Stomach (tissue), 8 donors: ENCODE measurements at regions not wholly inside any gene's neighbourhood (a gene's known extent, or its start where the extent isn't known, plus 50 kb on each side); places are given as distances from the start of the nearest gene placed in this dataset.

Source experiments
- DNase-seq, 2 donors: peaks; one replicate each; pipeline versions ENCODE4 v3.0.0 to v3.0.0-alpha.2; 2013 to 2019
- H3K27ac ChIP-seq, 5 donors: fragments of 200-600 bp in 4 of 5; sonication (generic) in 4 of 5; one replicate each; pipeline ENCODE4 v1.5.1; 2013 to 2019; ENCODE audit warnings: mild to moderate bottlenecking in 1 of 5, moderate library complexity in 1 of 5
- H3K27me3 ChIP-seq, 3 donors: fragments of 200-600 bp; sonication (generic); one replicate each; pipeline ENCODE4 v1.5.1; 2017 to 2019; ENCODE audit warnings: mixed run types in 1 of 3
- H3K36me3 ChIP-seq, 4 donors: fragments of 200-600 bp; sonication (generic); 1 replicate in 3 of 4; 2 replicates in 1 of 4; pipeline ENCODE4 v1.5.1; 2016 to 2019
- H3K4me1 ChIP-seq, 4 donors: fragments of 200-600 bp; sonication (generic); one replicate each; pipeline ENCODE4 v1.5.1; 2016 to 2019
- H3K4me3 ChIP-seq, 4 donors: fragments of 200-600 bp; sonication (generic) in 3 of 4; one replicate each; pipeline ENCODE4 v1.5.1; 2016 to 2019; ENCODE audit warnings: mild to moderate bottlenecking in 1 of 4
- H3K9me3 ChIP-seq, 4 donors: fragments of 200-600 bp; sonication (generic); one replicate each; pipeline ENCODE4 v1.5.1; 2016 to 2019
- CTCF ChIP-seq, 7 experiments: fragments of 450-650 bp in 4 of 7; fragments of 200-600 bp in 3 of 7; sonication (generic) in 3 of 7; IDR thresholded peaks; one replicate each; pipeline ENCODE4 v1.5.1; 2016 to 2019; ENCODE audit warnings: antibody characterized with exemption in 7 of 7, control low read depth in 2 of 7, mild to moderate bottlenecking in 1 of 7
- EP300 ChIP-seq: sonication (generic); formaldehyde crosslinking; IDR thresholded peaks from one replicate; pipeline ENCODE4 v1.6.1; 2017; ENCODE audit warnings: antibody characterized with exemption
- POLR2A ChIP-seq, 4 donors: fragments of 450-650 bp; IDR thresholded peaks; one replicate each; pipeline ENCODE4 v1.6.1; 2016; ENCODE audit warnings: antibody characterized with exemption in 4 of 4, control low read depth in 2 of 4, mild to moderate bottlenecking in 1 of 4, moderate library complexity in 1 of 4
- POLR2AphosphoS5 ChIP-seq, 3 donors: sonication (generic); formaldehyde crosslinking; IDR thresholded peaks; one replicate each; pipeline ENCODE4 v1.6.1; 2016; ENCODE audit warnings: antibody characterized with exemption in 3 of 3
- WGBS, 5 donors: extraction: QIAGEN DNeasy Blood & Tissue Kit in 3 of 5; methylation state at CpG; one replicate each; pipeline versions ENCODE4 v1.1.5 to v1.1.7; 2013 to 2018; 5-methylcytosine and 5-hydroxymethylcytosine counted together
- intact Hi-C: fragments of 100-400 bp; cut with DNase I; formaldehyde crosslinking; loops from one replicate; pipeline ENCODE4 v1.15.1; 2023; ENCODE audit warnings: low total_unique reads
- donor health status: healthy with polysubstance abuse.
- donor health status: Bipolar disorder and iron deficiency.
- donor health status: healthy.

- no peaks in the 10 kb centered on the region for H3K27me3 ChIP-seq
- H3K4me1 ChIP-seq = no peaks in the 10 kb centered on the region
- no peak for TF ChIP-seq POLR2A (IDR thresholded peaks at IDR 0.05)
- no peak for TF ChIP-seq CTCF (IDR thresholded peaks at IDR 0.05)
- TF ChIP-seq EP300 = no peak
- TF ChIP-seq POLR2AphosphoS5 (IDR thresholded peaks at IDR 0.05) = no peak
- no peak overlapping the region for H3K27ac ChIP-seq
- H3K36me3 ChIP-seq = no peaks in the 10 kb centered on the region
- H3K4me3 ChIP-seq = no peak overlapping the region
- H3K9me3 ChIP-seq = peaks cover 0 to 15% (median 6%) of the 10 kb centered on the region in 4 donors
- DNase-seq = no peak
- intact Hi-C loops = no loop called here
- WGBS, 5 donors = 75 to 89% (median 81%) methylated on average over 12 of the region's 12 CpGs
Observed at GRCh38 chrX:39779952-39780783, 317.6 kb downstream of the BCOR start.

- intact Hi-C loops = no loop called here
- Histone ChIP-seq H3K4me3 (no peak overlapping the region), H3K36me3 (no peaks in the 10 kb centered on the region), H3K9me3 (peaks cover 0 to 15% (median 6%) of the 10 kb centered on the region in 4 donors), H3K27ac (no peak overlapping the region), H3K4me1 (no peaks in the 10 kb centered on the region), H3K27me3 (no peaks in the 10 kb centered on the region)
- TF ChIP-seq POLR2A (IDR thresholded peaks at IDR 0.05) (no peak), EP300 (no peak), POLR2AphosphoS5 (IDR thresholded peaks at IDR 0.05) (no peak), CTCF (IDR thresholded peaks at IDR 0.05) (no peak)
- WGBS, 5 donors = 70 to 81% (median 77%) methylated on average over 4 of the region's 4 CpGs
- DNase-seq = no peak
Observed at GRCh38 chrX:39782276-39782675, 315.5 kb downstream of the BCOR start.

- no peak for DNase-seq
- 92 to 98% (median 95%) methylated on average over 6 of the region's 6 CpGs for WGBS, 5 donors
- H3K9me3 ChIP-seq = no peaks in the 10 kb centered on the region
- intact Hi-C loops = no loop called here
- H3K27ac ChIP-seq = no peak overlapping the region
- TF ChIP-seq CTCF (IDR thresholded peaks at IDR 0.05) = no peak
- TF ChIP-seq POLR2AphosphoS5 (IDR thresholded peaks at IDR 0.05) = no peak
- TF ChIP-seq EP300 = no peak
- no peak for TF ChIP-seq POLR2A (IDR thresholded peaks at IDR 0.05)
- no peaks in the 10 kb centered on the region for H3K36me3 ChIP-seq
- H3K4me1 ChIP-seq = no peaks in the 10 kb centered on the region
- no peaks in the 10 kb centered on the region for H3K27me3 ChIP-seq
- H3K4me3 ChIP-seq = no peak overlapping the region
Observed at GRCh38 chrX:39787999-39788398, 309.8 kb downstream of the BCOR start.

GRCh38 chrX:39788521-39788920 is 309.2 kb downstream of the BCOR start:
- 73 to 98% (median 94%) methylated on average over 6 of the region's 6 CpGs for WGBS, 5 donors
- Histone ChIP-seq H3K4me3 (no peak overlapping the region), H3K27me3 (no peaks in the 10 kb centered on the region), H3K4me1 (no peaks in the 10 kb centered on the region), H3K9me3 (no peaks in the 10 kb centered on the region), H3K36me3 (no peaks in the 10 kb centered on the region), H3K27ac (no peak overlapping the region)
- intact Hi-C loops = no loop called here
- no peak for TF ChIP-seq POLR2AphosphoS5 (IDR thresholded peaks at IDR 0.05)
- TF ChIP-seq EP300 = no peak
- no peak for TF ChIP-seq CTCF (IDR thresholded peaks at IDR 0.05)
- no peak for TF ChIP-seq POLR2A (IDR thresholded peaks at IDR 0.05)
- no peak for DNase-seq
